Dermis microvascular lymphatic vessel endothelial cell (primary cell): ENCODE measurements at regions not wholly inside any gene's neighbourhood (a gene's known extent, or its start where the extent isn't known, plus 50 kb on each side); places are given as distances from the start of the nearest gene placed in this dataset.

Source experiments
- DNase-seq, 2 donors: peaks; one replicate each; pipeline versions ENCODE4 v3.0.0 to v3.0.0-alpha.2; 2010; ENCODE audit warnings: low read depth in 2 of 2

GRCh38 chr7:42617806-42618457 is 293.9 kb downstream of the C7orf25 start:
- no peak for DNase-seq

DNA sequence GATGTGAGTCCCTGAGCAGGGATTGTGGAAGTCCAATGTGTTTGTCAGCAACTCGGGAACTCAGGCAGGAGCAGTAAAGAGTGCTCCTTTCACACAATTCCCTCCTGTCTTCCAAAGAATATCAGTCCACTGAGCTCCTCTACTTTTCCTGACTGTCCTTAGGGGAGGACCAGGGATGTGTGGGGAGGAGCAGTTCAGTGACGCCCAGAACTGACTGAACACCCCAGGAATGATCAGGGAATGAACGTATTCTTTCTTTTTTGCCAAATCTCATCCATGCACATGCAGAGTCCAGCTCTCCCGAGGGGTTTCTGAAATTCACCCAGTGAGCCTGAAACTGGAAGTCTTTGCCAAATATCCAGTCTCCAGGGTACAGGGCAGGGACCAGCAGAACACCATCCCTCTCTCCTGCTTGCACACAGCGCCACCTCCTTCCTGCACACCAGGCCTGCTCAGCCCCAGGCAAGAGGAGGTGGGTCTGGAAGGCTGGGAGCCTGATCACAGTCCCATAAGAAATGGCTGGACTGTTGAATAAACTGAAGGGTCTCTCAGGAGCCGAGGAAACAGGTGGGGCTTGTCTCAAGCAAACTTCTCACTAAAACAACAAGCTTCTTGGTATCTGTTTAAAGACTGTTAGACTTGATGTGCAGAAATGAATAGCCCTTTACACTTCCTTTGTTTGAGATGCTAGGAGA is 294.7 kb downstream of the C7orf25 start:
- no peak for DNase-seq

DNA sequence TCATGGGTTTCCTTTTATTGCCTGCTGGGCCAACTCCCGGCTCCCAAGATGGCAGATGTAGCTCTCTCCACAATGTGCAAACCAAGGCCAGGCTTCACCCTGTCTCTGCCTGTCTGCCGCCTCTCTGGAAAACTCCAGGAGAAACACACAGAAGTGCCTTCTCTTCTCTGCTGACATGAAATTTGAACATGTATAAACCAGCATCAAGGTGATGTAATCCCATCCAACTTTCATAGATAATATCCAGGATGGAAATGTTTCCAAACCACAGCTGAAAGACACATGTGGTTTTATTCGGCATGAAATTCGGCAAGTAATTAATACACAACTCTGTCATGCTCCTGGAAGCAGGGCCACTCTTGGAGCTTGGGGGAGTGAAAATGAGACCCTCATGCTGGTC is 297.2 kb downstream of the C7orf25 start:
- DNase-seq, result no peak

GRCh38 chr7:42611961-42612360 is 299.9 kb downstream of the C7orf25 start:
- DNase-seq, result no peak

DNA sequence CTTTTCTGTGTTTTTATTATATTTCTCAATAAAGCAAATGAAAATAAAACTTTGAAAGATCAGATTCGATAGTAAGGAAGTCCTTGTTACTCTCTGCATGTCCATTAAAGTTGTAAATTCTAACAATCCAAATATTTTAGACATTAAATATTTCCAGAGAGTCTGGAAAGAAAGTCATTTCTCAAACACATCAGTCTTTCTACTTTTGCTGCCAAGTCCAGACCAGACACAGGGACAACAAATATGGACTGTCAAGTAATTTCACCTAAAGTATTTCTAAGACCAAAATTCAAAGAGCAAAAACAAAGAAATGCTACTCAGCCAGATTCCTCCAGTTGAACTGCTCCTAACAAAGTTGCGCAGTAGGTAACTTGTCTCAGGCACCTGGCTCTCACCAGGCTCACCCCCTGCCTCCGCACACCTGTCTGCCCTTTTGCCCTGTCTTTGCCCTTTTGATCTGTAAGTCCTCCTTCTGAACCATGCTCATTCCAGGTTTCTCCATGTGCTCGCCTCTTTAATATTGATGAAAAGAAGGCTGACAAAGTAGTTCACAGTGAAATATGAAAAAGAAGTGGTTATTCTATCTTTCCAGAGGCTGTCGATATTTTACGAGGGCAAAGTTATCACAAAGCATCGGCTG is 300.5 kb downstream of the C7orf25 start:
- DNase-seq, result no peak

GRCh38 chr7:42606193-42606905 is 305.5 kb downstream of the C7orf25 start:
- no peak for DNase-seq

DNA sequence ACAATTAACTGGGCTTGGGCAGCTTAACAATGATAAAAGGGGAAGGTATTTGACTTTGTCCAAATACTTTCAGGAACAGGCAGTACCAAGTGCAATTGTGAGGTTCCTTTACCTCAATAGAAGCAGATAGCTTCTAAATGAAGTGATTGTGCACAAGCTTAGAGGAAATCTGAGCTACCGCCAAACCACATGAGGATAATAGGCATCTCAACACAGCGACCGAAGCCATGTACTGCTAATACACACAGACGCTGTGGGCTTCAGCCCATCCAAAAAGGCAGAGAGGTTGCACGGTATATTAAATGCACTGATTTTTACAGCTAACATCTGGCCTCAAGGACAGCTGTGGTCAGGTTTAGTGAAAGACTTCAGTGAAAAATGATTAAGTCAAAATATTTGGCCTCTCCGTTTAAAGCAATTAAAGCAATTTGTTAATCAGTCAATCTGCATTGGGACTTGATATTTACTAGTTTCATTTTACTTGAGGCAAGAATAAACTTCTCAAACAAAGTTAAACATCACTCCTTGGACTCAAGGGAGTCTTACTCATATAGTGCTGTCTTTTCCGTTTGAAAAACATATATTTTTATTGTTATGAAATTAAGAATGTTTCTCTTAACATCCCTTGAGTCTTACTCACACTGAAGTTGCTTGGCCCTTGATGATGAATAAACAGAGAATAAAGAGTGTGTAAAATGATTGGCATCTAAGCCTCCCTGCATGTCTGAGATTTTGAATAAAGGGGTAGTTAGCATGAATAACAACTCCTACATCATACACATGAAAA is 306.3 kb downstream of the C7orf25 start:
- DNase-seq, result no peak

DNA sequence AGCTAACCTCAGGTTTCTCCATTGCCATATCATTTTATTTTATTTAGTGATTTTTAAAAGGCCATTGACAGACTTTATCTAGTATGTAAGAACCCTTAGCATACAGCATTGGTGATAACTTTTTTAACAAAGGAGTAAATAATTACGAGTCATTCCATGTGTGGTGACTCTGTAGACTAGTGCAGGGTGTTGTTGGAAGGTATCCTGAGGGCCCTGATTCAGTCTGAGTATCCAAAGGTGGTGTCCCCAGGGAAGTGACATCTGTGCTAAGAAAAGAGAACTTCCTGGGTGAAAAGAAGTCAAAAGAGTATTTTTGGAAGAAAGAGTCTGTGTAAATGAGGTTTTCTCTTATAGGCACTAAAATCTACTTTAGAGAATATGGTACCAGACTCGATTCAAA is 308.4 kb downstream of the C7orf25 start:
- DNase-seq, result no peak

DNA sequence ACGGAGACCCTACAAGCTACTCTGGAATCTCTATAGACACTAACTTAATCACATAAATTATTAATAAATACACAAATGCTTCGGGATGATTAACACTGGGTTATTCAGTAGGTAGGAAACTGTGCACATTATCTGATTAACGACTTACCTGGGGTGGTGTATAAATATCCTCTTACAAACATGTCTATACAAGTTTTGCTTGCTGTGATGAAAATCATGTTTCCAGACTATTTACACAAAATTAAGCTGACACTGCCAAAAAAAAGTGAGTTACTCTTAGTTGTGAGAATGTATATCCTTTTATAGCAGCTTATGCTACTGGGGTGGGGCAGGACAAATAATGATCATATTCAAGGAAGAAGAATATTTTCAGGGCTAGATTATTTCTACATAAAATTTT is 314.6 kb downstream of the C7orf25 start:
- DNase-seq, result no peak

- no peak for DNase-seq
Observed at GRCh38 chr7:42596737-42597136, 315.1 kb downstream of the C7orf25 start.

DNA sequence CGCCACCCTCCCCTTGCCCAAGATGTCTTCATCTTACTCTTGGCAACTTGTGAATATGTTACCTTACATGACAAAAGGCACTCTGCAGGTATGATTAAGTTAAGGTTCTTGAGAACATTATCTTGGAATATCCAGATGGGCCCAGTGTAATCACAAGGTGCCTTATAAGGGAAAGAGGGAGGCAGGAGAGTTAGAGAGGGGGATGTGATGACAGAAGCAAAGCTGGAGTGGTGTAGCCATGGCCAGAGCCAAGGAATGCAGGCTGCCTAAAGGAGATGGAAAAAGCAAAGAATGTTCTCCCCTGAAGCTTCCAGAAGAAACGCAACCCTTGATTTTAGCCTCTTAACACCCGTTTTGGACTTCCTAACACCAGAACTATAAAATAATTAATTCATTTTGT is 318.0 kb downstream of the C7orf25 start:
- DNase-seq, result no peak

- DNase-seq, result no peak
Observed at GRCh38 chr7:42590771-42591310, 321.0 kb downstream of the C7orf25 start.

DNA sequence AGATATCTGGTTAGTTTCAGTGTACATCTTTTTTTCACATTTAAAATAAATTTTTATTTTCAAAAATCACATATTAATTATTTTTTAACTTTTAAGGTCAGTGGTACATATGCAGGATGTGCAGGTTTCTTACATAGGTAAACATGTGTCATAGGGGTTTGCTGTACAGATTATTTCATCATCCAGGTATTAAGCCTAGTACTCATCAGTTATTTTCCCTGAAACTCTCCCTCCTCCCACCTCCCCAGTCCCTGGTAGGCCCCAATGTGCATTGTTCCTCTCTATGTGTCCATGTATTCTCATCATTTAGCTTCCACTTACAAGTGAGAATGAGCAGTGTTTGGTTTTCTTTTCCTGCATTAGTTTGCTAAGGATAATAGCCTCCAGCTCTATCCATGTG is 323.0 kb downstream of the C7orf25 start:
- no peak for DNase-seq

DNA sequence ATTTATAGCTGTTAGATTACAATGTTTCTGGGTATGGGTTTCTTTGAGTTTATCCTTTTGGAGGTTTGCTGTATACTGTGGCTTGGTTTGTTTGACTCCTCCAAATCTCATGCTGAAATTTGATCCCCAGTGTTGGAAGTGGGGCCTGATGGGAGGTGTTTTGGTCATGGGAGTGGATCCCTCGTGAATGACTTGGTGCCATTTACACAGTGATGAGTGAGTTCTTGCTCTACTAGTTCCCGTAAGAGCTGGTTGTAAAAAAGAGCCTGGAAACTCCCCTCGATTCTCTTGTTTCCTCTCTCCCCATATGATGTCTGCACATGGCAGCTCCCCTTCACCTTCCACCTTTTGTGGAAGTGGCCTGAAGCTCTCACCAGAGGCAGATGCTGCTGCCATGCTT is 324.1 kb downstream of the C7orf25 start:
- no peak for DNase-seq

- no peak for DNase-seq
Observed at GRCh38 chr7:42580061-42580460, 331.8 kb downstream of the C7orf25 start.

GRCh38 chr7:42575171-42575570 is 336.7 kb downstream of the C7orf25 start:
- no peak for DNase-seq

- DNase-seq, result no peak
Observed at GRCh38 chr7:42574685-42575084, 337.2 kb downstream of the C7orf25 start.

- no peak for DNase-seq
Observed at GRCh38 chr7:42573881-42574672, 337.1 kb upstream of the GLI3 start.

DNA sequence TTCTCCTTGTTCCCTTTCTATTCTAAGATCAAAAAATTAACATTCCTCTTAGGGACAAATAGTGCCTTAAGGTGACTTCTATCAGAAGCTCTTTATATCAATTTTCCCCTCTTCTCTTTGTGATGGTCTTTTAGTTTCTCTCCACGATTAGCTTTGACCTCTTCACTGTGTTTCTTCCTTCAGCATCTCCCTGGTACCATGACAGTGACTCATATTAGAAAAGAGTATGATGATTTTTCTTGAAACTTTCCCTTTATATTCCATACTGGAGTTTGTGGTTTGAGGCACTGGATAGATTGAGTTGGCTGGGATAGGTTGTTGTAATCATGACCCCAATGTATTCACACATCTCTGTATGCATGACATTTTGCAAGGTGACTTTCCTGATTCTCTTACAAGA is 335.6 kb upstream of the GLI3 start:
- DNase-seq, result no peak

- no peak for DNase-seq
Observed at GRCh38 chr7:42572056-42572455, 335.0 kb upstream of the GLI3 start.
